ENCODE measurements at regions not wholly inside any gene's neighbourhood (a gene's known extent, or its start where the extent isn't known, plus 50 kb on each side); places are given as distances from the start of the nearest gene placed in this dataset.

GRCh38 chr1:157278383-157279137, 140.4 kb upstream of the ETV3 start:
- H3K27ac ChIP-seq = no peak overlapping the region

GRCh38 chr1:157277913-157278312, 139.7 kb upstream of the ETV3 start:
- ATAC-seq = no peak
- DNase-seq = no peak
- FAIRE-seq = no peak
- intact Hi-C loops (cut with DNase I) = no loop called here
- WGBS, 2 donors = 89 to 95% methylated on average over 3 of the region's 3 CpGs
- H3K27me3 ChIP-seq = no peaks in the 10 kb centered on the region
- no peak for TF ChIP-seq CTCF (IDR thresholded peaks at IDR 0.05)
- no peaks in the 10 kb centered on the region for H3K9me3 ChIP-seq
- H3K36me3 ChIP-seq = no peaks in the 10 kb centered on the region
- peaks cover 0 to 10% (median 9%) of the 10 kb centered on the region in 3 donors for H3K4me1 ChIP-seq
- no peak overlapping the region for H3K27ac ChIP-seq
- no peak overlapping the region for H3K4me3 ChIP-seq

More at GRCh38 chr1:157278383-157279137, 140.4 kb upstream of the ETV3 start:
- Histone ChIP-seq H3K4me3 (no peak overlapping the region), H3K27me3 (no peaks in the 10 kb centered on the region), H3K36me3 (no peaks in the 10 kb centered on the region), H3K9me3 (no peaks in the 10 kb centered on the region), H3K4me1 (peaks cover 0 to 10% (median 9%) of the 10 kb centered on the region in 3 donors)
- TF ChIP-seq CTCF (IDR thresholded peaks at IDR 0.05) = no peak
- no peak for FAIRE-seq
- peak in 1 of 6 donors; percentile 47 for DNase-seq
- no peak for ATAC-seq
- 91 to 93% methylated on average over 28 of the region's 28 CpGs for WGBS, 2 donors
- intact Hi-C loops (cut with DNase I) = no loop called here

GRCh38 chr1:157277281-157277680, 139.1 kb upstream of the ETV3 start:
- TF ChIP-seq CTCF (IDR thresholded peaks at IDR 0.05) = no peak
- no peak for FAIRE-seq
- Histone ChIP-seq H3K4me3 (no peak overlapping the region), H3K36me3 (no peaks in the 10 kb centered on the region), H3K9me3 (no peaks in the 10 kb centered on the region), H3K4me1 (peaks cover 0 to 10% (median 9%) of the 10 kb centered on the region in 3 donors), H3K27ac (no peak overlapping the region), H3K27me3 (no peaks in the 10 kb centered on the region)
- no peak for ATAC-seq
- 93 to 98% methylated on average over 10 of the region's 10 CpGs for WGBS, 2 donors
- intact Hi-C loops (cut with DNase I) = no loop called here
- no peak for DNase-seq

GRCh38 chr1:157274698-157275534, 136.7 kb upstream of the ETV3 start:
- Histone ChIP-seq H3K9me3 (no peaks in the 10 kb centered on the region), H3K27me3 (no peaks in the 10 kb centered on the region), H3K4me1 (peaks cover 0 to 29% (median 14%) of the 10 kb centered on the region in 3 donors), H3K27ac (peak overlapping the region in 2 of 4 donors; percentile 37 to 60), H3K4me3 (no peak overlapping the region), H3K36me3 (no peaks in the 10 kb centered on the region)
- DNase-seq (peak in 2 of 6 donors; percentile 13 to 15), ATAC-seq (peak; percentile 64 to 80 (median 79)), FAIRE-seq (no peak)
- WGBS, 2 donors = 44 to 47% methylated on average over 8 of the region's 8 CpGs
- no peak for TF ChIP-seq CTCF (IDR thresholded peaks at IDR 0.05)
- intact Hi-C loops (cut with DNase I) = no loop called here

All from pancreas (tissue), 10 donors.